IMR-90 (cell line): ENCODE measurements at regions not wholly inside any gene's neighbourhood (a gene's known extent, or its start where the extent isn't known, plus 50 kb on each side); places are given as distances from the start of the nearest gene placed in this dataset.

Experiments
- ATAC-seq: fragments of 200-7000 bp; cut with Tn5 transposase; 2 replicates; pipeline ENCODE4 v1.9.1; 2020; ENCODE audit warnings: low read depth, mild to moderate bottlenecking, moderate library complexity
- BruUV-seq: library from RNA; stranded (reverse); fragments of 400-500 nt; replicated peaks from 2 replicates; lab custom pipeline; 2021; lab: Mats Ljungman, UMichigan
- CTCF ChIA-PET: fragments of 300-600 bp; formaldehyde crosslinking; extraction: SDS; loops from one replicate; lab custom pipeline; 2021; ENCODE audit warnings: antibody characterized with exemption; lab: Yijun Ruan, JAX
- POLR2A ChIA-PET: fragments of 300-600 bp; sonication (Branson Sonifier 250); formaldehyde crosslinking; loops from one replicate; lab custom pipeline; 2022; ENCODE audit warnings: antibody characterized with exemption; ENCODE audit not compliant: unreplicated experiment; lab: Charles Lee
- DNase-seq: peaks from one replicate; pipeline ENCODE4 v3.0.0; 2013
- H2AFZ ChIP-seq: replicated peaks from 2 replicates; pipeline ENCODE3; 2013; ENCODE audit warnings: low read length, mild to moderate bottlenecking; ENCODE audit not compliant: poor library complexity
- H2AK5ac ChIP-seq: 2 replicates; pipeline ENCODE4 v1.6.1; 2013; ENCODE audit warnings: low read depth, low read length, inconsistent platforms
- H2AK9ac ChIP-seq: replicated peaks from 2 replicates; pipeline ENCODE3; 2013; ENCODE audit warnings: mild to moderate bottlenecking, low read depth, low read length, moderate library complexity; ENCODE audit not compliant: poor library complexity
- H2BK120ac ChIP-seq: 2 replicates; pipeline ENCODE4 v1.6.1; 2013; ENCODE audit warnings: low read depth, low read length, inconsistent platforms
- H2BK15ac ChIP-seq: 3 replicates; pipeline ENCODE4 v1.6.1; 2013; ENCODE audit warnings: low read depth, low read length, inconsistent platforms
- H2BK20ac ChIP-seq: 2 replicates; pipeline ENCODE4 v1.6.1; 2013; ENCODE audit warnings: low read depth, mild to moderate bottlenecking, inconsistent platforms, low read length, moderate library complexity
- H2BK5ac ChIP-seq: 2 replicates; pipeline ENCODE4 v1.6.1; 2013; ENCODE audit warnings: mild to moderate bottlenecking, low read depth, low read length, inconsistent platforms; ENCODE audit not compliant: poor library complexity, severe bottlenecking
- H3K14ac ChIP-seq: replicated peaks from 2 replicates; pipeline ENCODE4 v1.6.1; 2013; ENCODE audit warnings: low read depth, low read length, inconsistent platforms
- H3K18ac ChIP-seq: 2 replicates; pipeline ENCODE4 v1.6.1; 2013; ENCODE audit warnings: low read depth, low read length, control low read depth
- H3K23ac ChIP-seq: 2 replicates; pipeline ENCODE4 v1.6.1; 2013; ENCODE audit warnings: low read depth, low read length, inconsistent platforms
- H3K27ac ChIP-seq: 2 replicates; pipeline ENCODE4 v1.5.1; 2013; ENCODE audit warnings: mild to moderate bottlenecking, control low read depth, low read length; ENCODE audit not compliant: insufficient read depth
- H3K27me3 ChIP-seq: 2 replicates; pipeline ENCODE4 v1.6.1; 2013; ENCODE audit warnings: low read length; ENCODE audit not compliant: control insufficient read depth, insufficient read depth
- H3K36me3 ChIP-seq: 2 replicates; pipeline ENCODE4 v1.6.1; 2013; ENCODE audit warnings: low read length, mixed read lengths; ENCODE audit not compliant: control insufficient read depth, insufficient read depth
- H3K4ac ChIP-seq: 2 replicates; pipeline ENCODE4 v1.6.1; 2013; ENCODE audit warnings: low read depth, low read length, inconsistent platforms
- H3K4me1 ChIP-seq: 2 replicates; pipeline ENCODE4 v1.6.1; 2013; ENCODE audit warnings: low read length, mixed read lengths; ENCODE audit not compliant: control insufficient read depth, insufficient read depth
- H3K4me2 ChIP-seq: 2 replicates; pipeline ENCODE4 v1.6.1; 2013; ENCODE audit warnings: low read depth, mild to moderate bottlenecking, control low read depth, low read length, moderate library complexity
- H3K4me3 ChIP-seq: 2 replicates; pipeline ENCODE4 v1.5.1; 2013; ENCODE audit warnings: low read depth, mild to moderate bottlenecking, control low read depth, low read length, moderate library complexity; ENCODE audit not compliant: insufficient read depth
- H3K56ac ChIP-seq: 2 replicates; pipeline ENCODE4 v1.6.1; 2013; ENCODE audit warnings: low read length, inconsistent platforms; ENCODE audit not compliant: insufficient read depth; ENCODE audit errors: extremely low read depth
- H3K79me1 ChIP-seq, 2 experiments: 2 replicates each; pipeline ENCODE4 v1.6.1; 2013; ENCODE audit warnings: low read length in 2 of 2, inconsistent platforms in 1 of 2, low read depth in 1 of 2
- H3K9ac ChIP-seq: 2 replicates; pipeline ENCODE4 v1.6.1; 2013; ENCODE audit warnings: low read depth, low read length, control low read depth
- H3K9me1 ChIP-seq: 2 replicates; pipeline ENCODE4 v1.6.1; 2013; ENCODE audit warnings: low read length, inconsistent platforms; ENCODE audit not compliant: insufficient read depth
- H3K9me3 ChIP-seq: 2 replicates; pipeline ENCODE4 v1.6.1; 2013; ENCODE audit warnings: low read length; ENCODE audit not compliant: control insufficient read depth, insufficient read depth
- H4K20me1 ChIP-seq: 2 replicates; pipeline ENCODE4 v1.6.1; 2013; ENCODE audit warnings: low read length, inconsistent platforms; ENCODE audit not compliant: insufficient read depth
- H4K5ac ChIP-seq: 2 replicates; pipeline ENCODE4 v1.6.1; 2013; ENCODE audit warnings: mild to moderate bottlenecking, low read depth, low read length, control low read depth
- H4K8ac ChIP-seq, 2 experiments: 2 replicates each; pipeline ENCODE4 v1.6.1; 2013; ENCODE audit warnings: low read depth in 2 of 2, low read length in 2 of 2, control low read depth in 1 of 2, inconsistent platforms in 1 of 2
- H4K91ac ChIP-seq: 2 replicates; pipeline ENCODE4 v1.6.1; 2013; ENCODE audit warnings: low read depth, low read length, inconsistent platforms; ENCODE audit not compliant: insufficient read depth
- BHLHE40 ChIP-seq: fragments of 150-350 bp; IDR thresholded peaks from 2 replicates; pipeline ENCODE4 v1.6.1; 2016; ENCODE audit warnings: mild to moderate bottlenecking, low read depth, low read length
- CEBPB ChIP-seq: IDR thresholded peaks from 2 replicates; pipeline ENCODE4 v1.6.1; 2012; ENCODE audit warnings: low read depth, low read length, improper control_type of control experiment
- CHD1 ChIP-seq: IDR thresholded peaks from 2 replicates; pipeline ENCODE4 v1.6.1; 2012; ENCODE audit warnings: low read depth, low read length, improper control_type of control experiment
- FOS ChIP-seq: fragments of 150-350 bp; IDR thresholded peaks from 2 replicates; pipeline ENCODE4 v1.6.1; 2016; ENCODE audit warnings: low read depth, low read length
- MAFK ChIP-seq: IDR thresholded peaks from 2 replicates; pipeline ENCODE4 v1.6.1; 2012; ENCODE audit warnings: low read depth, low read length, improper control_type of control experiment
- MAZ ChIP-seq: IDR thresholded peaks from 2 replicates; pipeline ENCODE4 v1.6.1; 2012; ENCODE audit warnings: low read depth, mild to moderate bottlenecking, low read length, improper control_type of control experiment, moderate library complexity, borderline replicate concordance
- MXI1 ChIP-seq: IDR thresholded peaks from 2 replicates; pipeline ENCODE4 v1.6.1; 2012; ENCODE audit warnings: low read depth, mild to moderate bottlenecking, low read length, moderate library complexity, borderline replicate concordance
- POLR2A ChIP-seq: IDR thresholded peaks from 2 replicates; pipeline ENCODE4 v1.6.1; 2012; ENCODE audit warnings: mild to moderate bottlenecking, low read depth, low read length
- RAD21 ChIP-seq: IDR thresholded peaks from 2 replicates; pipeline ENCODE4 v1.6.1; 2012; ENCODE audit warnings: low read length, improper control_type of control experiment
- SMC3 ChIP-seq: fragments of 150-350 bp; IDR thresholded peaks from 2 replicates; pipeline ENCODE4 v1.6.1; 2016; ENCODE audit warnings: low read depth, mild to moderate bottlenecking, antibody characterized with exemption, low read length, moderate library complexity
- WGBS, 2 experiments: methylation state at CpG; one replicate each; pipeline versions ENCODE4 v1.1.5 to v1.1.7; 2013; ENCODE audit warnings: missing lambda C conversion rate in 2 of 2; ENCODE audit not compliant: insufficient read length in 1 of 2; ENCODE audit errors: extremely low coverage in 2 of 2; 5-methylcytosine and 5-hydroxymethylcytosine counted together
- dilution Hi-C: fragments of 300-500 bp; cut with HindIII; formaldehyde crosslinking; loops from one replicate; pipeline ENCODE4 v1.14.3; 2018; ENCODE audit warnings: low sequenced_read_pairs; ENCODE audit not compliant: unreplicated experiment
- in situ Hi-C: fragments of 300-500 bp; cut with MboI; formaldehyde crosslinking; loops from 3 replicates; pipeline ENCODE4 v1.14.3; 2019; ENCODE audit warnings: low sequenced_read_pairs, inconsistent platforms, mixed read lengths
- intact Hi-C: fragments of 100-400 bp; cut with micrococcal nuclease; formaldehyde crosslinking; loops from 2 replicates; pipeline ENCODE4 v1.10.0; 2022
- TF ChIP-seq, protein P1 (sequence below): conservative IDR thresholded peaks from 2 replicates; pipeline ENCODE4 v1.5.1; 2012; ENCODE audit warnings: mild to moderate bottlenecking, low read depth, low read length, improper control_type of control experiment
- TF ChIP-seq, protein P2 (sequence below): fragments of 150-350 bp; IDR thresholded peaks from 2 replicates; pipeline ENCODE4 v1.6.1; 2017; ENCODE audit warnings: mild to moderate bottlenecking, antibody characterized with exemption, low read length, low read depth

DNA sequence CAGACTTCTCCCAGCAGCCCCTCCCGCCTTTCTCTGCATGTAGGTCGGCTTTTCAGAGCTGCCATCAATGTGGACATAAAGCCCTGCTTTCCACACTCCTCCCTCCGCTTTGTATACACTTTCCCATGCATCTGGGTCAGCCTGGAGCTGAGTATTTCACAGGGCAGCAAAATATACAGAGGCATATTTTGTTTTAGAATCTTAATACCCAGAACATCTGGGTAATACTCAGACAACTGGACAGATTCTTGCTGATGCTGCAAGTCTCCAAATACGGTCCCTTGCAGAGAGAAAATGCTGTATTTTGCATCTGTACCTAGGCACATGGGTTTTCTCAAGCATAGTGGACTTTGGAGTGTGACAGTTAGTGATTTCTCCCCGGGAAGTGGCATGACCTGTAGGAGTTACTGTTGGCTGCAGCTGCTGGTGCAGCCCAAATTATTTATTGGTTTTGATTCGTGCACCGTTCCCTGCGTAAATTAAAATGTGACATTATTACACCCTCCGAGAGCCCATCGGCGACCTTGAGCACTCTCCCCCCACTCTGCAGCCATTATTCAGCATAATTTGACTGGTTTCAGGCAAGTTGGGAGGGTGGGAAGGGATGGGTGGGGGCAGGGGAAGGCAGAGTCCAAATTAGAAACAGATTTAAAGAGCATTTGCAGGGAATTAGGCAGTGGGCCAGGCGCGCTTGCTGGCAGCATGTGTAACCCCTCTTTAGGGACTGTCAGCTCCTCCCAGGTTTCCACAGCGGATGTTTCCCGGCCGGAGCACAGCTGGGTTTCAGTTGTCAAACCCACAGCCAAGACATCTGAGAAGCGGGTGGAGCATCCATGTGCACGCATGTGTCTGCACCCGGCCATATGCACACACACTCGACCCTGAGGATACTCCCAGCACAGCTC lies 100.8 kb downstream of the CPN2 start:
- no peak overlapping the region for H4K5ac ChIP-seq
- 4% methylated on average over 9 of the region's 20 CpGs; no CpG with 5 or more reads in 1 of the 2 experiments for WGBS, 2 experiments
- dilution Hi-C loops = no loop called here
- H4K8ac ChIP-seq = no peak overlapping the region
- BruUV-seq = no TSS peak
- H3K27me3 ChIP-seq = peaks cover 66% of the 10 kb centered on the region
- ChIA-PET POLR2A (no interaction called here), CTCF (no interaction called here)
- H2BK15ac ChIP-seq = no peak overlapping the region
- H4K91ac ChIP-seq = no peak overlapping the region
- H3K4me3 ChIP-seq = no peak overlapping the region
- H2AFZ ChIP-seq = no peak overlapping the region
- TF ChIP-seq MAFK (no peak), SMC3 (no peak), CEBPB (no peak), POLR2A (no peak), MAZ (no peak), CHD1 (no peak), FOS (no peak), RAD21 (no peak), MXI1 (no peak), BHLHE40 (no peak)
- TF ChIP-seq, protein P1, sequence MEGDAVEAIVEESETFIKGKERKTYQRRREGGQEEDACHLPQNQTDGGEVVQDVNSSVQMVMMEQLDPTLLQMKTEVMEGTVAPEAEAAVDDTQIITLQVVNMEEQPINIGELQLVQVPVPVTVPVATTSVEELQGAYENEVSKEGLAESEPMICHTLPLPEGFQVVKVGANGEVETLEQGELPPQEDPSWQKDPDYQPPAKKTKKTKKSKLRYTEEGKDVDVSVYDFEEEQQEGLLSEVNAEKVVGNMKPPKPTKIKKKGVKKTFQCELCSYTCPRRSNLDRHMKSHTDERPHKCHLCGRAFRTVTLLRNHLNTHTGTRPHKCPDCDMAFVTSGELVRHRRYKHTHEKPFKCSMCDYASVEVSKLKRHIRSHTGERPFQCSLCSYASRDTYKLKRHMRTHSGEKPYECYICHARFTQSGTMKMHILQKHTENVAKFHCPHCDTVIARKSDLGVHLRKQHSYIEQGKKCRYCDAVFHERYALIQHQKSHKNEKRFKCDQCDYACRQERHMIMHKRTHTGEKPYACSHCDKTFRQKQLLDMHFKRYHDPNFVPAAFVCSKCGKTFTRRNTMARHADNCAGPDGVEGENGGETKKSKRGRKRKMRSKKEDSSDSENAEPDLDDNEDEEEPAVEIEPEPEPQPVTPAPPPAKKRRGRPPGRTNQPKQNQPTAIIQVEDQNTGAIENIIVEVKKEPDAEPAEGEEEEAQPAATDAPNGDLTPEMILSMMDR = no peak
- TF ChIP-seq, protein P2, sequence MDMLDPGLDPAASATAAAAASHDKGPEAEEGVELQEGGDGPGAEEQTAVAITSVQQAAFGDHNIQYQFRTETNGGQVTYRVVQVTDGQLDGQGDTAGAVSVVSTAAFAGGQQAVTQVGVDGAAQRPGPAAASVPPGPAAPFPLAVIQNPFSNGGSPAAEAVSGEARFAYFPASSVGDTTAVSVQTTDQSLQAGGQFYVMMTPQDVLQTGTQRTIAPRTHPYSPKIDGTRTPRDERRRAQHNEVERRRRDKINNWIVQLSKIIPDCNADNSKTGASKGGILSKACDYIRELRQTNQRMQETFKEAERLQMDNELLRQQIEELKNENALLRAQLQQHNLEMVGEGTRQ = no peak
- no peak overlapping the region for H3K18ac ChIP-seq
- no peaks in the 10 kb centered on the region for H3K36me3 ChIP-seq
- no peak overlapping the region for H2BK5ac ChIP-seq
- H3K14ac ChIP-seq = no peak overlapping the region
- H3K4me1 ChIP-seq = peaks cover 3% of the 10 kb centered on the region; the same call in 1 of the 2 replicates
- H2AK9ac ChIP-seq = no peak overlapping the region
- H3K23ac ChIP-seq = no peak overlapping the region
- no peaks in the 10 kb centered on the region for H3K9me1 ChIP-seq
- in situ Hi-C loops = no loop called here
- intact Hi-C loops = no loop called here
- H3K4me2 ChIP-seq = no peak overlapping the region; the same call in 1 of the 2 replicates
- no peak overlapping the region for H3K27ac ChIP-seq
- no peaks in the 10 kb centered on the region for H4K20me1 ChIP-seq
- H3K56ac ChIP-seq = no peak overlapping the region
- no peak overlapping the region for H2AK5ac ChIP-seq
- no peak overlapping the region for H2BK120ac ChIP-seq
- no peaks in the 10 kb centered on the region for H3K79me1 ChIP-seq
- DNase-seq (peak; percentile 25), ATAC-seq (peak; percentile 44)
- no peaks in the 10 kb centered on the region for H3K9me3 ChIP-seq
- H3K9ac ChIP-seq = no peak overlapping the region
- no peak overlapping the region for H2BK20ac ChIP-seq
- no peak overlapping the region for H3K4ac ChIP-seq
